ENCODE measurements at regions not wholly inside any gene's neighbourhood (a gene's known extent, or its start where the extent isn't known, plus 50 kb on each side); places are given as distances from the start of the nearest gene placed in this dataset.

DNA sequence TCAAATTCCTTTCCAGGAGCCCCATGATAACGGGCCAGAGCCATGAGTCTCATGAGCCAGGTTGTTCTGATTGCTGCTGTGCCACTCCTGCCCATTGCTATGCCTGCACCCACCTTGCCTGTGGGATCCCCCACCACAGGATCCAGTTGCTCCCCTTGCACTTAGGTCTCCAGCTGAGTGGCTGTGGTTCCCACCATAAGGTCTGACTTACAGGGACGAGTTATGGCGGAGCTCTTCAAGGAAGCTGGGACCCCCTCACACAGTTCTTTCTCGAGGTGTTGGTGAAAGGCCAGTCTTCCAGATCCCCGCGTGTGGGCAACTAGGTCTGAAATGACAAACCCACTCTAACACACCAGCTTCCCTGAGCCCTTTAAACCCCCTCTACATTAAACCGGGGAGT is 111.9 kb upstream of the C14orf180 start:
- TF ChIP-seq POLR2AphosphoS5 (IDR thresholded peaks at IDR 0.05) (no peak), EP300 (IDR thresholded peaks at IDR 0.05; ENCODE audit: low read depth) (no peak)
- TF ChIP-seq, protein P1, sequence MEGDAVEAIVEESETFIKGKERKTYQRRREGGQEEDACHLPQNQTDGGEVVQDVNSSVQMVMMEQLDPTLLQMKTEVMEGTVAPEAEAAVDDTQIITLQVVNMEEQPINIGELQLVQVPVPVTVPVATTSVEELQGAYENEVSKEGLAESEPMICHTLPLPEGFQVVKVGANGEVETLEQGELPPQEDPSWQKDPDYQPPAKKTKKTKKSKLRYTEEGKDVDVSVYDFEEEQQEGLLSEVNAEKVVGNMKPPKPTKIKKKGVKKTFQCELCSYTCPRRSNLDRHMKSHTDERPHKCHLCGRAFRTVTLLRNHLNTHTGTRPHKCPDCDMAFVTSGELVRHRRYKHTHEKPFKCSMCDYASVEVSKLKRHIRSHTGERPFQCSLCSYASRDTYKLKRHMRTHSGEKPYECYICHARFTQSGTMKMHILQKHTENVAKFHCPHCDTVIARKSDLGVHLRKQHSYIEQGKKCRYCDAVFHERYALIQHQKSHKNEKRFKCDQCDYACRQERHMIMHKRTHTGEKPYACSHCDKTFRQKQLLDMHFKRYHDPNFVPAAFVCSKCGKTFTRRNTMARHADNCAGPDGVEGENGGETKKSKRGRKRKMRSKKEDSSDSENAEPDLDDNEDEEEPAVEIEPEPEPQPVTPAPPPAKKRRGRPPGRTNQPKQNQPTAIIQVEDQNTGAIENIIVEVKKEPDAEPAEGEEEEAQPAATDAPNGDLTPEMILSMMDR (IDR thresholded peaks at IDR 0.05) = no peak
